Stimulated activated CD8-positive, alpha-beta memory T cell treated with anti-CD3 and anti-CD28 coated beads, Interleukin-12 subunit alpha, Interleukin-12 subunit beta, amount 100 ng/mL, for 4 hours (primary cell): ENCODE measurements at regions not wholly inside any gene's neighbourhood (a gene's known extent, or its start where the extent isn't known, plus 50 kb on each side); places are given as distances from the start of the nearest gene placed in this dataset.

Source experiments
- DNase-seq: peaks from one replicate; pipeline ENCODE4 v3.0.0-alpha.2; 2020; ENCODE audit warnings: low read depth

DNA sequence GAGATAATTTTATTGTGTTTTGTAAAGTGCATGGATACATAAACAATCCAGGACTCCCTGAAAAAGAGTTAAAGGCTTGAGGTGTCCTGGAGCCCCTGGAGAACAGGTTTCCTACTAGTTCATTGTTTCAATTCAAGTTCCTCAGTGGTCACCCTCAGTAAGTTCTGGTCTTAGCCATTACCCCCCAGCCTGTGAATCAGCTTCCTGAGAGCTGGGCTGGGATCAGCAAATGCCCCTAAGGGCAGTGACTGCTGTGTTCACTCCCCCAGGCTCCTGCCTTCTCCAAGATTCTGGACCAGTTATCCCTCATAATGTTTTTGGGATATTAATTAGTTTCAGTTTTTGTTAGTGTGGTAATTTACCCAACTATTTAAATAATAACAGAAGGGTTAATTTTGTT lies 151.6 kb upstream of the PRSS58 start:
- DNase-seq, result no peak

DNA sequence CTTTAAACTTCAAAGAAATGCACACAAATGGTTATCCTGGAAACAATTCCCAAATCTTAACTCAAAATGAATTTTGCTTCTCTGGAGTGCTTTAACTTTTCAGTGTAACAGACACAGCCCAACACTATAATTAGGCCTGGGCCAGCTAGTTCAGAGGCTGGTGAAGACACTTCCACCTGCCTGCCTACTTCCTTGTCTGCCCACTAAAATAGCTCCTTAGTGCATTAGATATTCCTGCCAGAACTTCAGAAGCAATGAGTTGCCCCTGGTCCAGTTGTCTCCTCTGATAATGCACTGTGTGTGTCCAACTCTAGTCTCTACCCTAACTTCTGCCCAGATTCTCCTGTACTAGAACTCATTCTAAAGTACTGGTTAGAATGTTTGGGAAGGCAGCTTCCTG lies 150.9 kb upstream of the PRSS58 start:
- DNase-seq, result no peak

DNA sequence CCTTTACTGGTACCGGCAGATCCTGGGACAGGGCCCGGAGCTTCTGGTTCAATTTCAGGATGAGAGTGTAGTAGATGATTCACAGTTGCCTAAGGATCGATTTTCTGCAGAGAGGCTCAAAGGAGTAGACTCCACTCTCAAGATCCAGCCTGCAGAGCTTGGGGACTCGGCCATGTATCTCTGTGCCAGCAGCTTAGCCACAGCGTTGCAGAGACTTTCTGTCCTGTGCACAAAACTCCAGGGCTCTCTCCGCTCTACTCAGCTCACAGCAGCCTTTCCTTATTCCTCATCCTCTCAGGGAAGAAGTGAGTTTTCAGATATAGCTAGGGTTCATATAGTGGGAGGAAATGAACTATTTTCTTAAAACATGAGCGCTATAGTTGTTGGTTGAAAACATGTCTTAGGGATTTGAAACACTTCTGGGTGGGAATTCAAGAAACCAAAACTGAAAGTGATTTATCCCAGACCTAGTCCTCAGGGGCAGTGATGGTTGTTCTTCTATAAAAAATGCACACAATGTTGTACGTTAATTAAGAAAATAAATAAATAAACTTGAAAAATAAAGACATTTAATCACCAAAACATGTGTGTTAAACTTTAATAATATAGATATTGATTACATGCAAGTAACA lies 150.2 kb upstream of the PRSS58 start:
- no peak for DNase-seq

DNA sequence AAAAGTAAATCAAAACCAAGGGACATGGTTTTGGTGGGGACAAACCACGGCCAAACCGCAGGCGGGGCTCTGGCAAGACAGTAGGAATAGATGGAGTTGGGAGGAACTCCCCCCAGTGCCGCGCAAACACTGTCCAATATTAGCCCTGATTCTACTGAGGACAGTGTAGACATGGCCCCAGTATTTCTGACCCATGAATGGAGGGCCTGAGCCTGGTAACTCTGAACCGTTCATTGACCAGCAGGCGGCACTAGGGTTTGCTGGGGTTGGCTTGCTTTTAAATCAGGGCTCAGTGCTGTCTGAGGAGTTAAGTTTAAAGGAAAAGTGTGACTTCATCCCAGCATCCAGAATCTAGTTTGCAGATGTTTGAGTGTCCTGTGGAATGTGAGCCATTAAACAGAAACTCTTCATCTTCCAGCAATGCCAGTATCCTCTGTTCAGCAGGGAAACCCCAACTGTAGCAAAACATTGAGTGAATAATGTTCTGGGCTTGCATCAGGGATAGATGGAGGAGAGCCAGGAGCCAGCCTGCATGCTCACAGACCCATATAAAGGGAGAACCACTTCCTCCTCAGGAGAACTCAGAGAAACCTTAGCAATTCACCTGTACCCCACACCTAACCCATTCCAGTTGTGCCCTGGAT lies 147.4 kb upstream of the PRSS58 start:
- no peak for DNase-seq

DNA sequence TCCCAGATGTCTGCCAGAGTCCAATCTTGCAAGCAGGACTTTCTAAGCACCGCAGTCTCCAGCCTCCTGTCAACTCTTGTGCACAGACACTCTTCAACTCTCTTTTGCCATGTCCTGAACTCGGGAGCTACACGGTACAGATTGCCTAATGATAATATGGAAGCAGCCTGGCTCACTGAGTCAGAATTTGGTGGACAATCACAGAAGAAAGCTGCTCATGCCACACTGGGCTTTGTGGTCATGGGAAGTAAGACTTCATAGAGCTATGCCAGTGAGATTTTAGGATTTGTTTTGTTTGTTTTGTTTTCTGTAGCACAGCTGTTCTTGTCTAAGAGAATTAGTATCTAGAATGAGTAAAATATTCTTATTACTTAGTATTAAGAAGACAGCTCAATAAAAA lies 144.1 kb upstream of the PRSS58 start:
- DNase-seq, result no peak

DNA sequence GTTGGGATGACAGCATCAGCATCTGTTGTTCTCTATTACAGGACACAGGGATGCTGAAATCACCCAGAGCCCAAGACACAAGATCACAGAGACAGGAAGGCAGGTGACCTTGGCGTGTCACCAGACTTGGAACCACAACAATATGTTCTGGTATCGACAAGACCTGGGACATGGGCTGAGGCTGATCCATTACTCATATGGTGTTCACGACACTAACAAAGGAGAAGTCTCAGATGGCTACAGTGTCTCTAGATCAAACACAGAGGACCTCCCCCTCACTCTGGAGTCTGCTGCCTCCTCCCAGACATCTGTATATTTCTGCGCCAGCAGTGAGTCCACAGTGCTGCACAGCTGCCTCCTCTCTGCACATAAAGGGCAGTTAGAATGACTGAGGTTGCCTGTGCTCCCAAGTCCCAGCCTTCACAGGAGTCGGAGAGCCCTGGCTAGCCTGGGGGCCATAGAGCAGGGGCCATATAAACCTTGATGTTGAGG lies 142.2 kb upstream of the PRSS58 start:
- DNase-seq, result no peak

DNA sequence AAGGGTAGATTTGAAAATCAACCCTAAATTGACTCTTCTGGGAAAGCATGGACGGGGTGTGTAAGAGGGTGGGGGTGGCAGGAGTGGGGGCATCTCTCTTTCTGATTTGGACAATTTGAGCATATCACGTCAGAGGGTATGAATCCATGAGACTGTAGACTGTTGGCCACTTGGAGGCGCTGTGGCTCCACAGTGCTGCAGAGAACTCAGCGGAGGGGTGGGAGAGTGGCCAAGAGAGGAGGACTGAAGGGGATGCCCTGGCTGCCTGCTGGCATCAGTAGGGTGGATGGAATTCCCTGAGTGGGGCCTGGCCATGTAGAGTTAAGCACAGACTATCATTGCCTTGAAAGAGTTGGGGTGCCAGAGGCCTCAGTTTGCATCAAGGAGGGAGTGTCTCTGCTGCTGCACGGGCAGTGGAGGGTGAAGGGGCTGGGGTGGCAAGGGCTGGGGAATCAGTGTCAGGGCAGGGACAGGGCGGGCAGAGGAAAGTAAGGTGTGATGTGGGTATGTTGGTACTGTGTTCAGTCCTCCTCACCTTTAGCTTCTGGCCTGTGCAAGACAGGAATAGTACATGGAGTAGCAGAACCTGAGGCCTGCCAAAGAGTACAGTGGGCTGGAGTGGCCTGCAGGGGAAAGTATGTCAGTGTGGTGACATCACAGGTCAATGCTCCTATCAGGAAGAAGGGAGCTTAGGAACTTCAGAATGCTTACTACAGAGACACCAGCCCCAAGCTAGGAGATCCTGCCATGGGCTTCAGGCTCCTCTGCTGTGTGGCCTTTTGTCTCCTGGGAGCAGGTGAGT lies 133.5 kb upstream of the PRSS58 start:
- no peak for DNase-seq

DNA sequence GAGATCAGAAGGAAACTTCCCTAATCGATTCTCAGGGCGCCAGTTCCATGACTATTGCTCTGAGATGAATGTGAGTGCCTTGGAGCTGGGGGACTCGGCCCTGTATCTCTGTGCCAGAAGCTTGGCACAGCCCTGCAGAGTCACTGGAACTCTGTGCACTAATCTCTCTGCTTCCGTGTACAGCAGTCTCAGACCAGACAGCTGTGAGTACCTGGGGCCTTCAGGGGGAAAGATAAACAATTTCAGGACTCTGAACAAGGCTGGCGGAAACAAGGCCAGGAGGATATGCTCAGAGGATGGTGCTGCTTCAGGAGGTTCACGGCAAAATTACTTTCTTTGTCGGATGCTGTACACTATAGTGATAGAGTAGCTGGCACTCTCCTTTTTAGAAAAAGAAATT lies 131.7 kb upstream of the PRSS58 start:
- DNase-seq, result no peak

DNA sequence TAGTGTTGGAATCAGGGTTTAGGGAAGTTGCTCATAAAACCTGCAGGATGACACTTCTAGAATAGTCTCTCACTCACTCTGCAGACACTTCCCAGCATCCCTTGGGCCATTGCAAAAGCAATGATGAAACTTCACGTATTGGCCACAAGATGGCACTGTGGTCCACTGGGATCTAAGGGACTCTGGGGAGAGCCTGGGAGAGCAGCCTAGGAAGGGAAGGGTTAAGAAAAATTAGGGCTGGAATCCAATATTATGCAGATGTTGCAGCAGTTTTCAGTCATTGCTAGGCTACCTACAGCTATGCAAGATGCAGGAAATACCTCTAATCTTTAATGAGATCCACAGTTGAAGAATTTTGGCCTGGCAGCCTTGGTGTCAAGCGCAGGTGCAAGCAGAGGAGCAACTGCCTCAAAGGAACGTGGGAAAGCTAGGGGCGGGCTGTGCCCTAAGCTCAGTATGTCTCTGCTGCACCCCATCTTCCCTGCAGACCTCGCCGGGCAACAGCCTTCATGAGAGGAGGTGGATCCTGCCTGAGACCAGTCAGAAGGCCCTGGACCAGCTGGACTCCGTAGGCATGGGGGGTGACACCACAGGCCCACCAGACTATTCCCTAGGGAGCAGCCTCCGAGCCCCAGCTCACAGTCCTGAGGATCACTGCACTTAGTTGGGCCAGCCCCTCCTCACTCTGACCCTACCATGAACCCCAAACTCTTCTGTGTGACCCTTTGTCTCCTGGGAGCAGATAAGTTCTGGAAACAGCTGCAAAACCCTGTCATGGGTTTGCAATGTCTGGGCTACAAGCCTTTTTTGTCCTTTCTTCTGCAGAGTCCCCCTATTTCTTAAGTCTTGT lies 127.9 kb upstream of the PRSS58 start:
- DNase-seq, result no peak

DNA sequence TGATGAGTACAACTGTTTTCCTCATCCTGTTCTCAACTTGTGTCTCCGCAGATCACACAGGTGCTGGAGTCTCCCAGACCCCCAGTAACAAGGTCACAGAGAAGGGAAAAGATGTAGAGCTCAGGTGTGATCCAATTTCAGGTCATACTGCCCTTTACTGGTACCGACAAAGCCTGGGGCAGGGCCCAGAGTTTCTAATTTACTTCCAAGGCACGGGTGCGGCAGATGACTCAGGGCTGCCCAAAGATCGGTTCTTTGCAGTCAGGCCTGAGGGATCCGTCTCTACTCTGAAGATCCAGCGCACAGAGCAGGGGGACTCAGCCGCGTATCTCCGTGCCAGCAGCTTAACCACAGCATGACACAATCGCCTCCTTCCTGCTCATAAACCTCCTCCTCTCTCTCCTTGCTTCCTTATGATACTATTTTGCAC lies 126.7 kb upstream of the PRSS58 start:
- no peak for DNase-seq

DNA sequence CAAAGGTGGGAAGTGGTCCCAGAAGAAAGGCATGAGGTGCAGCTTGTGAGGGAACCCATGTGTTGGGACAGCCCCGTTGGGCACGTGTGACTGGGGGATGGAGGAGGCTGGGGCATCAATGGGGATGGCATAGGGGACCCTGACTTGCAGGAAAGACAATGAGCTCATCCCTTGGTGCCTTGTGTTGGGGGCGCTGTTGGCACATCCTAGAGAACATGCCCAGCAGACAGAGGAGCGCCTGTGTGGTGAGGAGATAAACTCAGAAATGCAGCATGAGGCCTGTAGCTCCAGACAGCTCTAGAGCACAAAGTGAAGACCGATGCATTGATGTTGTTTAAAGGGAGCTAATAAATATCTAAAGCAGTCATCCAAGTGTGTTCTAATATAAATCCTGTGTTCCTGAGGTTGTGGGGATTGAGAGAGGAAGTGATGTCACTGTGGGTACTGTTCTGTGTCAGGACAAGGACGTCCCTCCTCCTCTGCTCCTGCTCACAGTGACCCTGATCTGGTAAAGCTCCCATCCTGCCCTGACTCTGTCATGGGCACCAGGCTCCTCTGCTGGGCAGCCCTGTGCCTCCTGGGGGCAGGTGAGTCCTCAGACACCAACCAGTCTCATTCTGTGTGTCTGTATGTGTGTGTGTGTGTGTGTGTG lies 126.1 kb upstream of the PRSS58 start:
- no peak for DNase-seq

DNA sequence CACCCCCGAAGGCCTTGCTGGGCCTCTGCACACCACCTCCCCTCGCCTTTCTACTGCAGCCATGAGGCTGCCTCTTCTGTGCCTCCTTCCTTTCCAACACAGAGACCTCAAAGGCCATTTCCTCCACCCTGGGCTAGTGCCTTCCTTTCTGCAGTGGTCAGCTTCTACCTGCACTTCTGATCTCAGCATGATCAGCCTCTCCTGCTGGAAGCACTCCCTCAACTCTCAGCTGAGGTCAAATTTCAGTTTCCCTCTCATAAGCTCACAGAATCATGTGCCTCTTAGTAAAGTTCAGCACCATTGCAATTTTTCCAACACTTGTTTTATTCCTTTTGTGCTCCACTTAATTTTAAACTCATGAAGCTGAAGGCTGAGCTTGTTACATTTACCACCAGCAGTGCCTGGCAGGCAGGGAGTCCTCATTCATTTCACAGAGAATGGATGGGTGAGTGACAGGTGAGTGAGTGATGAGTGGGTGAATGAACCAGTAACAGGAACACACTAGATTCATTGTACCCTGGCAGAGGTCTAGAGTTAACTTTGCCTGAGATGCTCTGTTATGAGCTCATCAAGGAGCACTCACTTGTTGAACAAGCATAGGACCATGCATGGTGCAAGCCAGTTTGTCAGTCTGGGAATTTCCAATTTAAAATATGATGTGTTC lies 124.0 kb upstream of the PRSS58 start:
- no peak for DNase-seq

DNA sequence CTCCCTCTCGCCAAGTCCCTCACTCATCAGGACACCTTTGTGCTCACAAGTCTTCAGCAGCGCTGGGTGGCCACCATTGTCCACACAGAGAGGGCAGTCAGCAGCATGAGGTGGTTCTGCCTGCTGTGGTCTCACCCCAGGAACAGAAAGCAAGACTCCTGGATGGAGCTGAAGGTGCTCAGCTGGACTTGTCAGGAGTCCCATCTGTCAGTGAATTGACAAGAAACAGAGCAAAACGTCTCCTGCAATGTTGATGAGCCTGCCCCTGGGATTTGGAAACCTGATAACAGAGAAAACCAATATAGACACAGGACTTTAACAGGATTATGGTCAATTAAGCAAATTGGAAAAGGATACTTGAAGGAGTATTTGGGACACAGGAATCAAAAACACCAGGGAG lies 122.2 kb upstream of the PRSS58 start:
- DNase-seq, result no peak

DNA sequence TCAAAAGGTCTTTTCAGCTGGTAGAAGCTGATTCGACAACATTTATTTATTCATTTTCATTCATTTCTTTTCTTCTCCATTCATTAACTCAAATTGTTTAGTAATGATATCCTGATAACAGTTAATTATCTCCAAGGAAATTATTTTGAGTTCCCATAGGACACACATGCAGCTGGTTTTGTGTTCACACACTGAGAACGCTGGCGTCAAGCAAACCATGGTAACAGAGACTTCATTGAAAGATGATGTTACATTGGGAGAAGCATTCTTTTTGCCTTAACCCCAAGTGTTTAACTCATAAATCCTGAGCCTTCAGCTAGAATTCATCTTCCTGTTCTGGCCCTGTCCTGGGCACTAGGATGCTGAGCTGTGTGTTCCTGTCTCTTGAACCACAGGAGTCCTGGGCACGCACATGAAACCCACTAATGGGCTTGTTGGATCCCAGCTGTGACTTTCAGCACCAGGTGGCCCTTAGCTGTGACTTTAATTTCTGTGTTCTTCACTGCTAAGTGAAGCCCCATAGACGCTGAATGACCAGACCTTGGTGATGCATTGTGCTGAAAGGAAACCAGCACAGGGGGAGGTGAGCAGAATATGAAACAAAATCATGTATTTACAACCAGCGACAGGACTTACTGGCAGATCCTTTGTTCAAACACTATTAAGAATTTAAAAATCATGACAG lies 121.5 kb upstream of the PRSS58 start:
- DNase-seq, result no peak

DNA sequence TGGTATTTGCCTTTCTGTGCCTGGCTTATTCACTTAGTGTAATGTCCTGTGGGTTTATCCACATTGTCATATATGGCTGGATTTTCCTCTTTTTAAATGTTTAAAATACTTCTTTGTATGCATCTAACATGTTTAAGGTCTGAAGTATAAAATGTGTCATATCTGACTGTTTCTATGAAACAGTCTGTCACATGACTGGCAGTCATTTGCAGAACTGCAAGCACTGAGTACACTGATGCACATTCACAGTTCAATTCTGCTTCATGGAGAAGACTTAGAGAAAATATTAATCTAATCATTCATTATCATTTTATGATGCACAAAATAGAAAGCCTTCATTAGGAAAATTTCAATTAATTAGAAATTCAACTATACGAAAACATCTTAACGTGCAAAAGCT lies 119.7 kb upstream of the PRSS58 start:
- DNase-seq, result no peak

DNA sequence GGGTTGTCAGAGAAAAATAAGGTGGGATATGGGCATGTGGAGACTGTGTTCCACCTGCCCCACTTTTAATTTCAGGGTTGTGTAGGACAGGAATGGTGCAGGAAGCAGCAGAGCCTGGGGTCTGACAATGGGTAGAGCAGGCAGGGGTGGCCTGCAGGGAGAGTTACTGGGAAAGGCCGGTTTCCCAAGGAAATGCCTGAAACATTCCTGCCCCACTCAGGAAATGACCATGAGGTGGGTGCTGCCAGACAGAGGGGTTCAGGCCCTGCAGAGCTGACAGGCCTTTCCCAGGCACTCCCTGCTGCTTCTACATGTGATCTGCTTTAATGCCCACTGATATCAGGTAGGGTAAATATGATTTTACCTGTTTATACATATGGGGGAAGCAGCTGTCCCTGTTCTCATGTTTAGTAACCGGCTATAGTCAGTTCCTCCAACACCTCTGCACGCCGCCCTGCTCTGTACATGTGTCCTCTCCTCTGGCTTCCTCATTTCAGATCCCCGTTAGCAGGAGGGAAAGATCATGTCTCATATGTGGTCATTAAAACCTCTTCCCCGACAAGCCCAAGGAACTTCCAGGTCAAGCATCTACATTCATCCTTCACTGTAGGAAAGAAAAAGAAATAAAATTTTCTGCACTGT lies 118.6 kb upstream of the PRSS58 start:
- no peak for DNase-seq

DNA sequence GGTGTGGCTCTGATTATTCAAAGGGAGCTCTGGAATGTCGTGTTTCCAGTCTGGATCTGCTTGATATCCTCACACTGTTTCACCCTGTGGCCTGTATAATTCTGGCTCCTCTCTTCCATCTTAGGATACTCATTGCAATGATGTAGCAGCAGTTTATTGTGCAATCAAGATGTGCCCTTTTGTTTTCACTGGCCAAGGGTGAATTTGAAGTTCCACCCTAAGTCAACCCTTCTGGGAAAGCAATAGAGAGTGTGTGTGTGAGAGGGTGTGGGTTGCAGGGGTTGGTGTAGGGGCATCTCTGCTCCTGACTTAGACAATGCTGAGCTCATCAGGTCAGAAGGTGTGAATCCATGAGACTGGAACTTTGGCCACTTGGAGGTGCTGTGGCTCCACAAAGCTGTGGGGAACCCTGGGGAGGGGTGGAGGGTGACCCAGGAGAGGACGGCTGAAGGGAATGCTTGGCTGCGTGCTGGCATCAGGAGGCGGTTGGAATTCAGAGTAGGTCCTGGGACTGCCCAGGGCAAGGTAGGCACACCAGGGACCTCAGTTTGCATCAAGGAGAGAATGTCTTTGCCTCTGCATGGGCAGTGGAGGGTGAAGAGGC lies 118.0 kb upstream of the PRSS58 start:
- no peak for DNase-seq

DNA sequence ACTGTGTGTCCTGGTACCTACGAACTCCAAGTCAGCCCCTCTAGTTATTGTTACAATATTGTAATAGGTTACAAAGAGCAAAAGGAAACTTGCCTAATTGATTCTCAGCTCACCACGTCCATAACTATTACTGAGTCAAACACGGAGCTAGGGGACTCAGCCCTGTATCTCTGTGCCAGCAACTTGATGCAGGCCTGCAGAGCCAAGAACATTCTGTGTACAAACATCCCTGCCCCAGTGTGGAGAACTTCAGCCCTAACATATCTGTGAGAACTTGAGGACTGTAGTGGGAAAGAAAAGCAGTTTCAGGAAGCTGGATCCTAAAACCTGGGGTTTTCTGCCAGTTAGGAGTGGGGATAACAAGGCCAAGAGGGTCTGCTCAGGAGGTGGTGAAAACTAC lies 114.9 kb upstream of the PRSS58 start:
- DNase-seq, result no peak

DNA sequence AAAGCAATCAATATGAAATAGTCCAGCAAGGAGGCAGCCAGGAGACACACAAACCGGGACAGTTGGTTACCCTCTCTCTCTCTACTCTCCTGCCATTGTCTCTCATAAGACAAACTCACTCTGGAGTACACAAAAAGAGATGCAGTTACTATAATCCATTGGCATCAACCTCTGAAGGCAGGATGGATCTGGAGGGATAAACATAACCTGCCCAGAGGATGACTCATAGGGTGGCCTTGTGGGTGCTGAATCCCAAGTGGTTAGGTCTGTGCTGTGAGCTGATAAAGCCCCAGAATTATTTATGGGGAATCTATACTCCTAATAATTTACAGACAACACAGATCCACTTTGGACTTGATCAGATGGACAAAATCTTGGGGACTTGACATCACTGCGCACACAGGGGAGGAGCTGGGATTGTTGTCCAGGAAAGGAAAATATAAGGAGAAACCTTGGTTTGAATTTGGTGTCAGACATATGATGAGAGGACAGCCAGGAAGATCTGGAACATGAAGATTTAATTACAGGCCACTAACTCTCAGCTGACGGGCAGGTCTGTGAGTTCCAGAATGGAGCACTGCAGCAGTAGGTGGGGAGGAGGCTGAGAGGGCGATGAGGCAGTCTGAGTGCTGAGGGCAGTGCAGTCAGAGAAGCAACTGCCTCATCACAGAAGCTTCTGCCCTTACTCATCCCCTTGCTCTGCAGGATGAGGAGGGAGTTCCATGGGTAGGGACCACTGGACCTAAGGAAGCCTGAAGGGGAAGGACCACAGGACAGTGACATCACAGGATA lies 113.9 kb upstream of the PRSS58 start:
- no peak for DNase-seq
